SK-N-SH (cell line): ENCODE measurements at regions not wholly inside any gene's neighbourhood (a gene's known extent, or its start where the extent isn't known, plus 50 kb on each side); places are given as distances from the start of the nearest gene placed in this dataset.

ENCODE experiments used
- CTCF ChIA-PET: fragments of 300-600, 350-600 bp; formaldehyde crosslinking; extraction: SDS; loops from one replicate; lab custom pipeline; 2021; lab: Yijun Ruan, JAX
- POLR2A ChIA-PET: fragments of 350-600 bp; sonication (Branson Sonifier 250); formaldehyde crosslinking; extraction: SDS; loops from one replicate; lab custom pipeline; 2020; ENCODE audit warnings: antibody characterized with exemption, inconsistent platforms; lab: Yijun Ruan, JAX
- DNase-seq: peaks from one replicate; pipeline ENCODE4 v3.0.0; 2012
- H2AFZ ChIP-seq: fragments of 200-600 bp; sonication (generic); 2 replicates; pipeline ENCODE4 v1.8.1; 2016; ENCODE audit warnings: antibody characterized with exemption, mild to moderate bottlenecking, low read depth
- H3F3A ChIP-seq: fragments of 200-600 bp; sonication (generic); replicated peaks from 2 replicates; pipeline ENCODE3; 2016; ENCODE audit warnings: antibody characterized with exemption, mild to moderate bottlenecking; ENCODE audit not compliant: insufficient read depth
- H3K27ac ChIP-seq, 2 experiments: fragments of 200-500 bp in 1 of 2; fragments of 200-600 bp in 1 of 2; sonication (Bioruptor generic) in 1 of 2; sonication (generic), shearing (Covaris generic) in 1 of 2; 2 replicates each; pipeline versions ENCODE4 v1.5.1 to v1.6.1; 2014 to 2016; ENCODE audit warnings: low read depth in 2 of 2, inconsistent platforms in 1 of 2, low read length in 1 of 2, mild to moderate bottlenecking in 1 of 2, mixed read lengths in 1 of 2
- H3K27me3 ChIP-seq: fragments of 200-600 bp; sonication (generic), shearing (Covaris generic); 2 replicates; pipeline ENCODE4 v1.6.1; 2016; ENCODE audit warnings: mixed run types; ENCODE audit not compliant: insufficient read depth
- H3K36me3 ChIP-seq, 2 experiments: fragments of 200-500 bp in 1 of 2; fragments of 200-600 bp in 1 of 2; sonication (Bioruptor generic) in 1 of 2; sonication (generic) in 1 of 2; replicated peaks in 1 of 2; 2 replicates each; pipeline versions ENCODE3 to v1.5.1; 2014 to 2016; ENCODE audit warnings: low read length in 1 of 2, mild to moderate bottlenecking in 1 of 2; ENCODE audit not compliant: insufficient read depth in 2 of 2, control insufficient read depth in 1 of 2
- H3K4me1 ChIP-seq, 2 experiments: fragments of 200-500 bp in 1 of 2; fragments of 200-600 bp in 1 of 2; sonication (Bioruptor generic) in 1 of 2; sonication (generic), shearing (Covaris generic) in 1 of 2; 2 replicates each; pipeline versions ENCODE4 v1.5.1 to v1.6.1; 2014 to 2016; ENCODE audit warnings: low read depth in 1 of 2, low read length in 1 of 2, mixed run types in 1 of 2; ENCODE audit not compliant: insufficient read depth in 2 of 2, control insufficient read depth in 1 of 2
- H3K4me2 ChIP-seq: fragments of 200-600 bp; sonication (generic), shearing (Covaris generic); 2 replicates; pipeline ENCODE4 v1.6.1; 2017; ENCODE audit warnings: mixed run types
- H3K4me3 ChIP-seq, 2 experiments: fragments of 200-500 bp in 1 of 2; fragments of 200-600 bp in 1 of 2; sonication (Bioruptor generic) in 1 of 2; sonication (generic), shearing (Covaris generic) in 1 of 2; 2 replicates each; pipeline versions ENCODE4 v1.5.1 to v1.8.1; 2014 to 2016; ENCODE audit warnings: low read depth in 2 of 2, inconsistent platforms in 1 of 2, low read length in 1 of 2, mild to moderate bottlenecking in 1 of 2, mixed read lengths in 1 of 2, moderate library complexity in 1 of 2
- H3K79me2 ChIP-seq: fragments of 200-600 bp; sonication (generic); 2 replicates; pipeline ENCODE4 v1.8.1; 2017; ENCODE audit warnings: mild to moderate bottlenecking; ENCODE audit not compliant: insufficient read depth
- H3K9ac ChIP-seq: fragments of 200-600 bp; sonication (generic); 2 replicates; pipeline ENCODE4 v1.6.1; 2017; ENCODE audit warnings: mixed run types
- H3K9me2 ChIP-seq: fragments of 200-600 bp; sonication (generic); 2 replicates; pipeline ENCODE4 v1.6.1; 2017; ENCODE audit warnings: mixed run types
- H3K9me3 ChIP-seq: fragments of 200-600 bp; sonication (generic); 2 replicates; pipeline ENCODE4 v1.6.1; 2017; ENCODE audit warnings: mixed run types, mild to moderate bottlenecking, moderate library complexity
- H4K20me1 ChIP-seq: fragments of 200-600 bp; sonication (generic); 2 replicates; pipeline ENCODE4 v1.6.1; 2017; ENCODE audit warnings: mild to moderate bottlenecking, mixed run types; ENCODE audit not compliant: insufficient read depth
- CTCF ChIP-seq: fragments of 200-600 bp; sonication (generic); IDR thresholded peaks from 2 replicates; pipeline ENCODE4 v1.6.1; 2017; ENCODE audit warnings: antibody characterized with exemption, mild to moderate bottlenecking, moderate library complexity
- ELF1 ChIP-seq: IDR thresholded peaks from 2 replicates; pipeline ENCODE4 v1.4.0; 2012
- EP300 ChIP-seq, 2 experiments: IDR thresholded peaks; 2 replicates each; pipeline versions ENCODE4 v1.4.0 to v1.6.1; 2012; ENCODE audit warnings: borderline replicate concordance in 1 of 2, low read depth in 1 of 2, low read length in 1 of 2
- GABPA ChIP-seq: IDR thresholded peaks from 2 replicates; pipeline ENCODE4 v1.4.0; 2012; ENCODE audit warnings: low read depth, mild to moderate bottlenecking
- JUND ChIP-seq: IDR thresholded peaks from 2 replicates; pipeline ENCODE4 v1.4.0; 2012
- MAX ChIP-seq: IDR thresholded peaks from 2 replicates; pipeline ENCODE4 v1.4.0; 2012; ENCODE audit warnings: low read depth
- MEF2A ChIP-seq: IDR thresholded peaks from 2 replicates; pipeline ENCODE4 v1.4.0; 2012; ENCODE audit warnings: low read depth, borderline replicate concordance
- PBX3 ChIP-seq: IDR thresholded peaks from 2 replicates; pipeline ENCODE4; 2012
- POLR2AphosphoS5 ChIP-seq: IDR thresholded peaks from 2 replicates; pipeline ENCODE4 v1.6.1; 2012; ENCODE audit warnings: low read depth, low read length
- RAD21 ChIP-seq: IDR thresholded peaks from 2 replicates; pipeline ENCODE4 v1.6.1; 2012; ENCODE audit warnings: mild to moderate bottlenecking, low read length
- RCOR1 ChIP-seq: fragments of 150-350 bp; IDR thresholded peaks from 2 replicates; pipeline ENCODE4 v1.6.1; 2017; ENCODE audit warnings: antibody characterized with exemption, low read length
- REST ChIP-seq: IDR thresholded peaks from 2 replicates; pipeline ENCODE4 v1.6.1; 2012; ENCODE audit warnings: mild to moderate bottlenecking, low read depth, low read length, moderate library complexity
- RFX5 ChIP-seq: IDR thresholded peaks from 2 replicates; pipeline ENCODE4 v1.6.1; 2012; ENCODE audit warnings: mild to moderate bottlenecking, improper control_type of control experiment, low read length
- RXRA ChIP-seq: IDR thresholded peaks from 2 replicates; pipeline ENCODE4 v1.4.0; 2012; ENCODE audit warnings: low read depth, mild to moderate bottlenecking, borderline replicate concordance
- SMC3 ChIP-seq: IDR thresholded peaks from 2 replicates; pipeline ENCODE4 v1.6.1; 2012; ENCODE audit warnings: low read depth, low read length, improper control_type of control experiment
- TAF1 ChIP-seq: IDR thresholded peaks from 2 replicates; pipeline ENCODE4 v1.6.1; 2012; ENCODE audit warnings: low read depth, mild to moderate bottlenecking, low read length, moderate library complexity, borderline replicate concordance
- TCF12 ChIP-seq: IDR thresholded peaks from 2 replicates; pipeline ENCODE4 v1.4.0; 2012
- TEAD4 ChIP-seq: IDR thresholded peaks from 2 replicates; pipeline ENCODE4 v1.4.0; 2012; ENCODE audit warnings: mild to moderate bottlenecking, borderline replicate concordance; ENCODE audit not compliant: insufficient read depth
- YY1 ChIP-seq: IDR thresholded peaks from 2 replicates; pipeline ENCODE4 v1.4.0; 2012; ENCODE audit warnings: low read depth, mild to moderate bottlenecking
- WGBS: methylation state at CpG from one replicate; pipeline ENCODE4 v1.1.6; 2017; ENCODE audit warnings: low lambda C conversion rate; 5-methylcytosine and 5-hydroxymethylcytosine counted together

- Histone ChIP-seq H3K27me3 (no peaks in the 10 kb centered on the region), H3K4me1 (no peaks in the 10 kb centered on the region), H3K79me2 (no peaks in the 10 kb centered on the region), H3K36me3 (no peaks in the 10 kb centered on the region), H3K4me2 (no peak overlapping the region), H3F3A (no peaks in the 10 kb centered on the region), H3K27ac (no peak overlapping the region), H3K9ac (no peak overlapping the region)
- POLR2A ChIA-PET: no interaction called here
- TF ChIP-seq RAD21 (no peak), EP300 (IDR thresholded peaks at IDR 0.05; ENCODE audit: borderline replicate concordance in 1 of 2, low read depth in 1 of 2, low read length in 1 of 2) (no peak), REST (no peak), CTCF (no peak), YY1 (no peak), SMC3 (no peak), GABPA (no peak), RCOR1 (no peak), ELF1 (no peak), TEAD4 (no peak), TAF1 (no peak), TCF12 (no peak), MAX (no peak), POLR2AphosphoS5 (no peak), RXRA (no peak), JUND (no peak), PBX3 (no peak), RFX5 (no peak), MEF2A (no peak)
- TF ChIP-seq, all 33 proteins: peak for 0
- WGBS: 0% methylated on average over 3 of the region's 3 CpGs
- CTCF ChIA-PET: no interaction called here
- no peak overlapping the region for H2AFZ ChIP-seq
- H3K9me2 ChIP-seq: no peaks in the 10 kb centered on the region
- H4K20me1 ChIP-seq: no peaks in the 10 kb centered on the region
- H3K4me3 ChIP-seq: no peak overlapping the region
- H3K9me3 ChIP-seq: no peaks in the 10 kb centered on the region
- no peak for DNase-seq
Observed at GRCh38 chr19:28245937-28246336, 967.0 kb downstream of the UQCRFS1 start.
